Smooth muscle cell (in vitro differentiated cells): ENCODE measurements at regions not wholly inside any gene's neighbourhood (a gene's known extent, or its start where the extent isn't known, plus 50 kb on each side); places are given as distances from the start of the nearest gene placed in this dataset.

Source experiments
- DNase-seq: peaks from one replicate; lab custom pipeline; 2025; ENCODE audit not compliant: unreplicated experiment; lab: John Stamatoyannopoulos, UW
- H2AFZ ChIP-seq: fragments of 200-600 bp; sonication (generic); 2 replicates; pipeline ENCODE4 v1.6.0; 2016; ENCODE audit warnings: antibody characterized with exemption, low read depth, mild to moderate bottlenecking
- H3F3A ChIP-seq: fragments of 200-600 bp; sonication (generic); 2 replicates; pipeline ENCODE4 v1.6.0; 2017; ENCODE audit warnings: antibody characterized with exemption, low read depth
- H3K27ac ChIP-seq: fragments of 200-600 bp; sonication (generic); 2 replicates; pipeline ENCODE4 v1.5.1; 2016; ENCODE audit warnings: low read depth, mild to moderate bottlenecking
- H3K27me3 ChIP-seq: fragments of 200-600 bp; sonication (generic); 2 replicates; pipeline ENCODE4 v1.6.1; 2016; ENCODE audit warnings: low read depth, mild to moderate bottlenecking
- H3K36me3 ChIP-seq: fragments of 200-600 bp; sonication (generic); 2 replicates; pipeline ENCODE4 v1.5.1; 2016; ENCODE audit warnings: low read depth
- H3K4me1 ChIP-seq: fragments of 200-600 bp; sonication (generic); 2 replicates; pipeline ENCODE4 v1.5.1; 2016; ENCODE audit warnings: low read depth
- H3K4me2 ChIP-seq: fragments of 200-600 bp; sonication (generic); 2 replicates; pipeline ENCODE4 v1.6.0; 2016; ENCODE audit warnings: mild to moderate bottlenecking
- H3K4me3 ChIP-seq: fragments of 200-600 bp; sonication (generic); 2 replicates; pipeline ENCODE4 v1.5.1; 2016; ENCODE audit warnings: mild to moderate bottlenecking
- H3K79me2 ChIP-seq: fragments of 200-600 bp; sonication (generic); 2 replicates; pipeline ENCODE4 v1.6.0; 2016; ENCODE audit warnings: low read depth, mild to moderate bottlenecking
- H3K9ac ChIP-seq: fragments of 200-600 bp; sonication (generic); 2 replicates; pipeline ENCODE4 v1.6.0; 2016; ENCODE audit warnings: low read depth
- H3K9me3 ChIP-seq: fragments of 200-600 bp; sonication (generic); replicated peaks from 2 replicates; pipeline ENCODE4 v1.5.1; 2016; ENCODE audit warnings: low read depth
- H4K20me1 ChIP-seq: fragments of 200-600 bp; sonication (generic); 2 replicates; pipeline ENCODE4 v1.6.0; 2016; ENCODE audit warnings: low read depth
- WGBS: methylation state at CpG from one replicate; pipeline ENCODE4 v1.1.7; 2016; ENCODE audit warnings: low lambda C conversion rate; 5-methylcytosine and 5-hydroxymethylcytosine counted together
- TF ChIP-seq, protein P1 (sequence below): fragments of 200-600 bp; sonication (generic); IDR thresholded peaks from 2 replicates; pipeline ENCODE4 v1.5.1; 2017; ENCODE audit warnings: borderline replicate concordance, mild to moderate bottlenecking, antibody characterized with exemption; ENCODE audit not compliant: insufficient read depth, poor library complexity, severe bottlenecking

GRCh38 chr6:27619436-27619835 is 146.5 kb upstream of the ZNF184 start:
- TF ChIP-seq, protein P1, sequence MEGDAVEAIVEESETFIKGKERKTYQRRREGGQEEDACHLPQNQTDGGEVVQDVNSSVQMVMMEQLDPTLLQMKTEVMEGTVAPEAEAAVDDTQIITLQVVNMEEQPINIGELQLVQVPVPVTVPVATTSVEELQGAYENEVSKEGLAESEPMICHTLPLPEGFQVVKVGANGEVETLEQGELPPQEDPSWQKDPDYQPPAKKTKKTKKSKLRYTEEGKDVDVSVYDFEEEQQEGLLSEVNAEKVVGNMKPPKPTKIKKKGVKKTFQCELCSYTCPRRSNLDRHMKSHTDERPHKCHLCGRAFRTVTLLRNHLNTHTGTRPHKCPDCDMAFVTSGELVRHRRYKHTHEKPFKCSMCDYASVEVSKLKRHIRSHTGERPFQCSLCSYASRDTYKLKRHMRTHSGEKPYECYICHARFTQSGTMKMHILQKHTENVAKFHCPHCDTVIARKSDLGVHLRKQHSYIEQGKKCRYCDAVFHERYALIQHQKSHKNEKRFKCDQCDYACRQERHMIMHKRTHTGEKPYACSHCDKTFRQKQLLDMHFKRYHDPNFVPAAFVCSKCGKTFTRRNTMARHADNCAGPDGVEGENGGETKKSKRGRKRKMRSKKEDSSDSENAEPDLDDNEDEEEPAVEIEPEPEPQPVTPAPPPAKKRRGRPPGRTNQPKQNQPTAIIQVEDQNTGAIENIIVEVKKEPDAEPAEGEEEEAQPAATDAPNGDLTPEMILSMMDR, result no peak

GRCh38 chr6:27617700-27618689 is 145.1 kb upstream of the ZNF184 start:
- Histone ChIP-seq H2AFZ (peak overlapping the region; percentile 80), H3K4me3 (peak overlapping the region; percentile 54), H4K20me1 (no peaks in the 10 kb centered on the region), H3K9me3 (no peaks in the 10 kb centered on the region), H3K27me3 (peaks cover 10% of the 10 kb centered on the region), H3K79me2 (no peaks in the 10 kb centered on the region), H3K9ac (no peak overlapping the region), H3K36me3 (no peaks in the 10 kb centered on the region), H3K4me1 (no peaks in the 10 kb centered on the region), H3F3A (no peaks in the 10 kb centered on the region), H3K4me2 (peak overlapping the region; percentile 84), H3K27ac (no peak overlapping the region)
- WGBS, result 22% methylated on average over 32 of the region's 32 CpGs
- TF ChIP-seq, protein P1, result no peak
- no peak for DNase-seq

More at GRCh38 chr6:27619436-27619835, 146.5 kb upstream of the ZNF184 start:
- Histone ChIP-seq H3K9me3 (no peaks in the 10 kb centered on the region), H3K36me3 (no peaks in the 10 kb centered on the region), H3K27ac (no peak overlapping the region), H3K4me1 (no peaks in the 10 kb centered on the region), H2AFZ (no peak overlapping the region), H4K20me1 (no peaks in the 10 kb centered on the region), H3K79me2 (no peaks in the 10 kb centered on the region), H3K4me2 (no peak overlapping the region), H3F3A (no peaks in the 10 kb centered on the region), H3K27me3 (peaks cover 10% of the 10 kb centered on the region), H3K9ac (no peak overlapping the region), H3K4me3 (no peak overlapping the region)
- WGBS, result 81% methylated on average over 4 of the region's 4 CpGs
- DNase-seq, result no peak

DNA sequence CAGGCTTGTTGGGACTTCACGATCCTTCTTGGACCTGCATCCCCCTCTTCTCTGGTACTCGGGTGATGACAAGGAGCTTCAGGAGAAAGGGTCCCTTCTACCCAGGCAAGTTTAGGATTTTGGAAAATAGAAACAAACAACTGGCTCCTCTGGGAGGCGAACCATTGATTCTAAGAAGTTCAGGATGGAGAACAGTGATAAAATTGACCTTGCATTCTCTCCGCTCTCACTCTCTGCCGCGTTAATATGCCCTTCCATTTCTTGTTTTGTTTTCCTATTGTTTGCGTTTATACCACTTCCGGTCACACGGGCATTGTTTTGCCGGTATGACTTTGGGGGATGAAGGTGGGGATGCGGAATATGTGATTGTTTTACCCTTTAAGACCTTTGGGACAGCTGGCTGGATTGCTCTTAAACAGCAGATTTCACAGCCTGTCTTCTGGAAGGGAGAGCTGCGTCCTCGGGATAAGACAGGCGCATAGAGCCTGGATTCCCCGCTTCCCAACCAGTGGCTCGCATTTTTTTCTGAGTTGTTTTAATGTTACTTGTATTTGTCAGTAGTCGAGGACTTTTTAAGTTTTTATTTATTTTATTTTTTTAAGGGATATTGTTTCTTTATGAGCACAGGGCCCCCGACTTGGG is 144.3 kb upstream of the ZNF184 start:
- peak overlapping the region; percentile 2 for H3K9ac ChIP-seq
- peaks cover 12% of the 10 kb centered on the region for H3K27me3 ChIP-seq
- DNase-seq, result no peak
- no peaks in the 10 kb centered on the region for H3F3A ChIP-seq
- H3K79me2 ChIP-seq, result no peaks in the 10 kb centered on the region
- no peaks in the 10 kb centered on the region for H3K4me1 ChIP-seq
- no peaks in the 10 kb centered on the region for H3K36me3 ChIP-seq
- peak overlapping the region; percentile 54 for H3K4me3 ChIP-seq
- TF ChIP-seq, protein P1, result no peak
- H3K4me2 ChIP-seq, result peak overlapping the region; percentile 84
- H4K20me1 ChIP-seq, result no peaks in the 10 kb centered on the region
- no peak overlapping the region for H3K27ac ChIP-seq
- no peaks in the 10 kb centered on the region for H3K9me3 ChIP-seq
- WGBS, result 1% methylated on average over 18 of the region's 18 CpGs
- peak overlapping the region; percentile 80 for H2AFZ ChIP-seq
